ENCODE measurements at regions not wholly inside any gene's neighbourhood (a gene's known extent, or its start where the extent isn't known, plus 50 kb on each side); places are given as distances from the start of the nearest gene placed in this dataset.

GRCh38 chr9:81455462-81456219 lies 233.7 kb downstream of the TLE1 start:
- Histone ChIP-seq H3K4me1 (ENCODE audit: control insufficient read depth, insufficient read depth, low read length) (no peaks in the 10 kb centered on the region), H4K20me1 (ENCODE audit: control insufficient read depth, insufficient read depth) (no peaks in the 10 kb centered on the region), H3K27ac (ENCODE audit: control insufficient read depth, insufficient read depth) (no peak overlapping the region), H3K79me2 (ENCODE audit: control insufficient read depth, insufficient read depth, low read length) (no peaks in the 10 kb centered on the region), H3K4me2 (ENCODE audit: control insufficient read depth, insufficient read depth) (no peak overlapping the region), H3K27me3 (replicated peaks in 1 of 2; ENCODE audit: control insufficient read depth in 2 of 2, insufficient read depth in 2 of 2, low read length in 1 of 2) (no peaks in the 10 kb centered on the region), H3K9ac (ENCODE audit: control insufficient read depth, insufficient read depth, low read length) (no peak overlapping the region), H3K36me3 (ENCODE audit: control insufficient read depth in 2 of 2, insufficient read depth in 2 of 2, low read length in 1 of 2) (no peaks in the 10 kb centered on the region), H3K4me3 (no peak overlapping the region), H2AFZ (ENCODE audit: control insufficient read depth, low read depth, low read length) (no peak overlapping the region), H3K9me3 (replicated peaks; ENCODE audit: control insufficient read depth, insufficient read depth, low read length) (no peaks in the 10 kb centered on the region)
- ChIA-PET SMC1A (ENCODE audit: uncharacterized antibody, unreplicated experiment) (interaction anchor here (1.4 kb wide), 1 partner anchor 8 kb away, joined by 4 read pairs; no protein-coding TSS in a partner anchor), RAD21 (ENCODE audit: unreplicated experiment) (no interaction called here), CTCF (no interaction called here), POLR2A (no interaction called here)
- FAIRE-seq (no peak), ATAC-seq (no peak), DNase-seq (ENCODE audit: low read depth, low spot score) (no peak)
- in situ Hi-C loops (cut with MboI) (no loop called here), intact Hi-C loops (cut with micrococcal nuclease; ENCODE audit: unreplicated experiment) (no loop called here)
- BruUV-seq (replicated peaks): no TSS peak
- WGBS (ENCODE audit: insufficient coverage, insufficient replicate concordance, low lambda C conversion rate, missing lambda C conversion rate): 17% methylated on average over 4 of the region's 4 CpGs
- TF ChIP-seq USF2 (IDR thresholded peaks at IDR 0.05; ENCODE audit: borderline replicate concordance, low read depth, low read length) (no peak), MXI1 (IDR thresholded peaks at IDR 0.05; ENCODE audit: low read depth, low read length) (no peak), ZNF384 (IDR thresholded peaks at IDR 0.05; ENCODE audit: borderline replicate concordance, low read depth, low read length) (no peak), HDAC2 (IDR thresholded peaks at IDR 0.05) (no peak), POLR2AphosphoS5 (IDR thresholded peaks at IDR 0.05; ENCODE audit: low read length) (no peak), NKRF (conservative IDR thresholded peaks at IDR 0.05) (no peak), EED (IDR thresholded peaks at IDR 0.05; ENCODE audit: low read depth) (no peak), ZBTB40 (IDR thresholded peaks at IDR 0.05; ENCODE audit: borderline replicate concordance) (no peak), KDM1A (IDR thresholded peaks at IDR 0.05; ENCODE audit: borderline replicate concordance) (no peak), PBX3 (IDR thresholded peaks at IDR 0.05; ENCODE audit: insufficient replicate concordance, low read depth, low read length) (no peak), POU2F2 (IDR thresholded peaks at IDR 0.05; ENCODE audit: borderline replicate concordance, low read depth, low read length) (no peak), E2F8 (IDR thresholded peaks at IDR 0.05; ENCODE audit: low read depth, partially characterized antibody) (no peak)

Data from GM12878 (cell line).